HTR-8/SVneo (cell line): ENCODE measurements at regions not wholly inside any gene's neighbourhood (a gene's known extent, or its start where the extent isn't known, plus 50 kb on each side); places are given as distances from the start of the nearest gene placed in this dataset.
A peak's percentile ranks its signal among the peaks of the same experiment; 100 is the strongest.

Source experiments
- DNase-seq: peaks from one replicate; pipeline ENCODE4 v3.0.0; 2011; ENCODE audit warnings: low spot score, mixed read lengths; ENCODE audit not compliant: insufficient read length
- FAIRE-seq: peaks from 2 replicates; lab custom pipeline; 2011; peaks lifted over from hg19 to GRCh38; lab: Jason Lieb, UNC

- FAIRE-seq, result no peak
- DNase-seq, result peak; percentile 3
Observed at GRCh38 chr3:159112724-159113123, 310.9 kb downstream of the MFSD1 start.

- no peak for FAIRE-seq
- DNase-seq, result no peak
Observed at GRCh38 chr3:159113221-159113875, 311.5 kb downstream of the MFSD1 start.

GRCh38 chr3:159114582-159114981, 312.7 kb downstream of the MFSD1 start:
- DNase-seq, result no peak
- FAIRE-seq, result no peak

- FAIRE-seq, result no peak
Observed at GRCh38 chr3:159123877-159124276, 322.0 kb downstream of the MFSD1 start.

GRCh38 chr3:159126261-159127020, 324.6 kb downstream of the MFSD1 start:
- DNase-seq (no peak), FAIRE-seq (no peak)

More at GRCh38 chr3:159123877-159124276, 322.0 kb downstream of the MFSD1 start:
- DNase-seq, result no peak

GRCh38 chr3:159127021-159127392, 325.2 kb downstream of the MFSD1 start:
- DNase-seq, result no peak
- no peak for FAIRE-seq

GRCh38 chr3:159128628-159129027, 326.8 kb downstream of the MFSD1 start:
- DNase-seq, result peak; percentile 4
- FAIRE-seq, result no peak

GRCh38 chr3:159130108-159130507, 328.3 kb downstream of the MFSD1 start:
- DNase-seq (no peak), FAIRE-seq (no peak)

GRCh38 chr3:159131376-159131775, 329.5 kb downstream of the MFSD1 start:
- no peak for FAIRE-seq
- no peak for DNase-seq

- FAIRE-seq, result no peak
- no peak for DNase-seq
Observed at GRCh38 chr3:159137949-159138348, 336.1 kb downstream of the MFSD1 start.

GRCh38 chr3:159139326-159139725, 337.5 kb downstream of the MFSD1 start:
- DNase-seq, result no peak

GRCh38 chr3:159144472-159144871, 342.6 kb downstream of the MFSD1 start:
- no peak for DNase-seq
- FAIRE-seq, result no peak

More at GRCh38 chr3:159139326-159139725, 337.5 kb downstream of the MFSD1 start:
- FAIRE-seq, result no peak

GRCh38 chr3:159144891-159145290, 343.0 kb downstream of the MFSD1 start:
- FAIRE-seq (no peak), DNase-seq (no peak)

- FAIRE-seq, result no peak
- no peak for DNase-seq
Observed at GRCh38 chr3:159146392-159146791, 344.5 kb downstream of the MFSD1 start.

GRCh38 chr3:159146856-159147435, 345.1 kb downstream of the MFSD1 start:
- no peak for FAIRE-seq
- no peak for DNase-seq

GRCh38 chr3:159147813-159148212, 346.0 kb downstream of the MFSD1 start:
- DNase-seq (no peak), FAIRE-seq (no peak)

- FAIRE-seq (no peak), DNase-seq (no peak)
Observed at GRCh38 chr3:159148466-159148865, 346.6 kb downstream of the MFSD1 start.

GRCh38 chr3:159149131-159149530, 347.3 kb downstream of the MFSD1 start:
- no peak for FAIRE-seq
- no peak for DNase-seq

- DNase-seq (no peak), FAIRE-seq (no peak)
Observed at GRCh38 chr3:159149633-159150032, 347.8 kb downstream of the MFSD1 start.

GRCh38 chr3:159150180-159150579, 348.3 kb downstream of the MFSD1 start:
- DNase-seq (no peak), FAIRE-seq (no peak)

- no peak for FAIRE-seq
- DNase-seq, result no peak
Observed at GRCh38 chr3:159151130-159151529, 349.3 kb downstream of the MFSD1 start.
